NOMO-1 treated with DMSO at 0.1 percent for 48 hours (cell line): ENCODE measurements at regions not wholly inside any gene's neighbourhood (a gene's known extent, or its start where the extent isn't known, plus 50 kb on each side); places are given as distances from the start of the nearest gene placed in this dataset.

Experiments
- DNase-seq: peaks from one replicate; lab custom pipeline; 2025; ENCODE audit not compliant: unreplicated experiment; lab: John Stamatoyannopoulos, UW

GRCh38 chr2:145669301-145669700 lies 1149.4 kb upstream of the ZEB2 start:
- DNase-seq: no peak

- no peak for DNase-seq
Observed at GRCh38 chr2:145666552-145666951, 1146.6 kb upstream of the ZEB2 start.

- peak; percentile 21 for DNase-seq
Observed at GRCh38 chr2:145657265-145657664, 1137.3 kb upstream of the ZEB2 start.

GRCh38 chr2:145655165-145655765 lies 1135.3 kb upstream of the ZEB2 start:
- no peak for DNase-seq

- no peak for DNase-seq
Observed at GRCh38 chr2:145654746-145655145, 1134.8 kb upstream of the ZEB2 start.

- no peak for DNase-seq
Observed at GRCh38 chr2:145654156-145654555, 1134.2 kb upstream of the ZEB2 start.

- peak; percentile 16 for DNase-seq
Observed at GRCh38 chr2:145653553-145653952, 1133.6 kb upstream of the ZEB2 start.

- DNase-seq: peak; percentile 77
Observed at GRCh38 chr2:145652571-145653545, 1132.9 kb upstream of the ZEB2 start.

- no peak for DNase-seq
Observed at GRCh38 chr2:145652036-145652435, 1132.1 kb upstream of the ZEB2 start.

GRCh38 chr2:145650226-145650625 lies 1130.3 kb upstream of the ZEB2 start:
- DNase-seq: no peak

GRCh38 chr2:145649061-145649460 lies 1129.1 kb upstream of the ZEB2 start:
- DNase-seq: no peak

GRCh38 chr2:145644820-145645302 lies 1124.9 kb upstream of the ZEB2 start:
- no peak for DNase-seq

- peak; percentile 5 for DNase-seq
Observed at GRCh38 chr2:145638675-145639074, 1118.8 kb upstream of the ZEB2 start.

GRCh38 chr2:145635706-145636427 lies 1115.9 kb upstream of the ZEB2 start:
- no peak for DNase-seq

- no peak for DNase-seq
Observed at GRCh38 chr2:145631561-145631960, 1111.6 kb upstream of the ZEB2 start.

- no peak for DNase-seq
Observed at GRCh38 chr2:145626301-145626700, 1106.4 kb upstream of the ZEB2 start.

GRCh38 chr2:145625111-145625510 lies 1105.2 kb upstream of the ZEB2 start:
- no peak for DNase-seq

GRCh38 chr2:145623136-145623535 lies 1103.2 kb upstream of the ZEB2 start:
- DNase-seq: no peak

- DNase-seq: no peak
Observed at GRCh38 chr2:145622285-145622684, 1102.4 kb upstream of the ZEB2 start.

- DNase-seq: no peak
Observed at GRCh38 chr2:145617906-145618305, 1098.0 kb upstream of the ZEB2 start.

- DNase-seq: no peak
Observed at GRCh38 chr2:145617420-145617819, 1097.5 kb upstream of the ZEB2 start.
